ENCODE measurements at regions not wholly inside any gene's neighbourhood (a gene's known extent, or its start where the extent isn't known, plus 50 kb on each side); places are given as distances from the start of the nearest gene placed in this dataset.

DNA sequence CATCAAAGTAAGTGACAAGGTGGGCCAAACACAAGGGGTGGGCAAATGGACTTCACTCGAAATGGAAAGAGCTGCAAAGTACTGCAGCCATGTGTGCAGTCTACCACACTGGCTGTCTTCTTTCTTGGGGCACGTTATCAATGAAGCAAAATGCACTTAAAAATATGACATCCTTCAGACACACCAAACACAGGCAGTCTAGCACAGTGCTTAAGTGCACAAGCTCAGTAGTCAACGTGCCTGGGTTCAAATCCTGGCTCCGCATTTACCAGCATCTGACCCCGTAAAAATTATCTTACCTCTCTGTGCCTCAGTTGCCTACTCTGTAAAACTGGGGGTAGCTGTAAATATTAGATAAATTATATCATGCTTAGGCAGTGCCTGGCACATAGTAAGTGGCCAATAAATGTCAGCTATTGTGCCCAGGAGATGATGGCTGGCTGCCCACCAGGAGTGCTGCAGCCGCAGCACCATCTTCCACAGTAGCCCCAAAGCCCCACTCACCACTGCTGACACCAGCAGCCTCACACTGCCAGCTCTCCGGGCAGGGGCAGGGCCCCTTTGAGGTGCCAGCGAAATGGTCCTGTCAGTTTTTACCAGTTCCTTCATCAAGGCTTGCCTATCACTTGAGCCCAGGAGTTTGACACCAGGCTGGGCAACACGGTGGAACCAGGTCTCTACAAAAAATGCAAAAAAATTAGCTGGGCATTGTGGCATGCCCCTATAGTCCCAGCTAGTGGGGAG, 121.8 kb upstream of the SLC1A4 start (continued):
- TF ChIP-seq NR2F2 (IDR thresholded peaks at IDR 0.05) (no peak), JUND (IDR thresholded peaks at IDR 0.05) (no peak), TAF1 (conservative IDR thresholded peaks at IDR 0.05) (no peak), FOXA2 (IDR thresholded peaks at IDR 0.05) (no peak), RXRA (IDR thresholded peaks at IDR 0.05) (no peak), HNF4A (conservative IDR thresholded peaks at IDR 0.05) (no peak), HNF4G (IDR thresholded peaks at IDR 0.05) (no peak), EGR1 (IDR thresholded peaks at IDR 0.05; ENCODE audit: low read depth in 2 of 2) (no peak)

DNA sequence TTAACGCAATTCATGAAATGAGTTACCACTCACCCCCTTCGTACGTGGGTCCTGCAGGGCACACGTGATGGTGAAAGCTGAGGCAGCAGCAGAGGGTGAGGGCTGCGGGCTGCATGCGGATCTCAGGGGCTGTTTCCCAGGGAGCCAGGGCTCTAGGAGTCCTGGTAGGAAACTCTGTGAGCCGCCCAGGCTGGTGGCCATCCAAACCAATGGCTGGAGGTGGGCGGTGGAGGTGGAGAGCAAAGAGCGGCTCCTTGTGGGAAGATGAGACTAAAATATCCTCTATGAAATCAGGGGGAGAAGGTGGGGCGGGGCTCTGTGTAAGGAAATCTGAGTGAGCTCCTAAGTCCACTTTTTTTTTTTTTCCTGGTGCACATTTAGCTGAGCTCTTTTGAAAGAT, 120.1 kb upstream of the SLC1A4 start:
- DNase-seq (ENCODE audit: low spot score): no peak

DNA sequence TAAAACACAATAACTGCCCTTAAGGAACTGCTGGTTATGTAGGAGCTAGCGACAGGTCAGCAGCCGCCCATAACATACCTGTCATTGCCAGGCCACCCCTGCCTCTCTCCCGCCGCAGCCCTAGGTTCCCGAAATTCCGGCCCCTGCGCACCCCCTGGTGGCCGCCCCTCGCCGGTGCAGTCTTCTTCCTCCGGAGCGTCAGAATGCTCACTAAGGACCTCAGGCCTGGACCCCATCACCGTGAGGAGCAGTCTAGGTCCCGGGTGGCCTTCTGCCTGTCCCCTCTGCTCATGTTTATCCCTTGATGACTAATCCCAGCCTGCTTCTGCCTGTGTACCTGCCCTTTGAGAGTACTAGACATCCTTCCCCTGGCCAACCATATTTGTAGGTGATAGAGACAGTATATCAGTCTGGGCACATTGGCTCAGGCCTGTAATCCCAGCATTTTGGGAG, 115.7 kb upstream of the SLC1A4 start:
- H3K4me1 ChIP-seq (ENCODE audit: control insufficient read depth in 4 of 4, insufficient read depth in 4 of 4, low read length in 3 of 4): peaks cover 0 to 5% (median 0%) of the 10 kb centered on the region in 4 donors
- 1% methylated on average over 14 of the region's 14 CpGs for WGBS
- H3K4me3 ChIP-seq (ENCODE audit: low read depth in 1 of 3, low read length in 3 of 3): peak overlapping the region in 1 of 3 donors; percentile 35
- peak overlapping the region in 1 of 2 donors; percentile 19 for H3K9ac ChIP-seq (ENCODE audit: low read depth in 1 of 2, low read length in 2 of 2)
- no peak overlapping the region for H3K27ac ChIP-seq (ENCODE audit: low read depth in 1 of 2, low read length in 2 of 2)
- peak; percentile 86 for DNase-seq (ENCODE audit: low spot score)
- no peaks in the 10 kb centered on the region for H3K9me3 ChIP-seq (ENCODE audit: control insufficient read depth in 4 of 4, low read length in 3 of 4)
- H3K27me3 ChIP-seq (ENCODE audit: control insufficient read depth in 4 of 4, insufficient read depth in 4 of 4, low read length in 3 of 4): no peaks in the 10 kb centered on the region
- no peaks in the 10 kb centered on the region for H3K36me3 ChIP-seq (ENCODE audit: control insufficient read depth in 4 of 4, insufficient read depth in 3 of 4, low read depth in 1 of 4, low read length in 3 of 4)
- TF ChIP-seq SP1 (IDR thresholded peaks at IDR 0.05) (no peak), CTCF (IDR thresholded peaks at IDR 0.05; ENCODE audit: low read depth, low read length, missing input control) (peak; percentile 91), ZBTB33 (IDR thresholded peaks at IDR 0.05) (no peak), HNF4G (IDR thresholded peaks at IDR 0.05) (no peak), RAD21 (IDR thresholded peaks at IDR 0.05) (peak; percentile 87 to 95), REST (IDR thresholded peaks at IDR 0.05) (no peak), FOXA2 (IDR thresholded peaks at IDR 0.05) (no peak), YY1 (IDR thresholded peaks at IDR 0.05) (no peak)

More for the DNA sequence above, 120.1 kb upstream of the SLC1A4 start:
- H3K36me3 ChIP-seq (ENCODE audit: control insufficient read depth in 4 of 4, insufficient read depth in 3 of 4, low read depth in 1 of 4, low read length in 3 of 4): no peaks in the 10 kb centered on the region
- no peak for TF ChIP-seq FOXA1 (IDR thresholded peaks at IDR 0.05)
- TF ChIP-seq MAX (IDR thresholded peaks at IDR 0.05): no peak
- TF ChIP-seq NR2F2 (IDR thresholded peaks at IDR 0.05): no peak
- no peak for TF ChIP-seq HNF4A (conservative IDR thresholded peaks at IDR 0.05)
- TF ChIP-seq YY1 (IDR thresholded peaks at IDR 0.05): no peak
- no peak for TF ChIP-seq CTCF (IDR thresholded peaks at IDR 0.05; ENCODE audit: low read depth, low read length, missing input control)
- no peak overlapping the region for H3K27ac ChIP-seq (ENCODE audit: low read depth in 1 of 2, low read length in 2 of 2)
- H3K4me1 ChIP-seq (ENCODE audit: control insufficient read depth in 4 of 4, insufficient read depth in 4 of 4, low read length in 3 of 4): peaks cover 2 to 10% (median 3%) of the 10 kb centered on the region in 4 donors
- no peaks in the 10 kb centered on the region for H3K9me3 ChIP-seq (ENCODE audit: control insufficient read depth in 4 of 4, low read length in 3 of 4)
- no peaks in the 10 kb centered on the region for H3K27me3 ChIP-seq (ENCODE audit: control insufficient read depth in 4 of 4, insufficient read depth in 4 of 4, low read length in 3 of 4)
- H3K9ac ChIP-seq (ENCODE audit: low read depth in 1 of 2, low read length in 2 of 2): no peak overlapping the region
- no peak overlapping the region for H3K4me3 ChIP-seq (ENCODE audit: low read depth in 1 of 3, low read length in 3 of 3)
- WGBS: 90% methylated on average over 10 of the region's 10 CpGs

All from liver (tissue), 8 donors.